Renal pelvis (tissue), 1 donor: ENCODE measurements at regions not wholly inside any gene's neighbourhood (a gene's known extent, or its start where the extent isn't known, plus 50 kb on each side); places are given as distances from the start of the nearest gene placed in this dataset.

Experiments used
- DNase-seq: peaks from one replicate; pipeline ENCODE4 v3.0.0-alpha.2; 2013

GRCh38 chr17:13986855-13987254, 82.4 kb upstream of the COX10 start:
- DNase-seq: no peak

DNA sequence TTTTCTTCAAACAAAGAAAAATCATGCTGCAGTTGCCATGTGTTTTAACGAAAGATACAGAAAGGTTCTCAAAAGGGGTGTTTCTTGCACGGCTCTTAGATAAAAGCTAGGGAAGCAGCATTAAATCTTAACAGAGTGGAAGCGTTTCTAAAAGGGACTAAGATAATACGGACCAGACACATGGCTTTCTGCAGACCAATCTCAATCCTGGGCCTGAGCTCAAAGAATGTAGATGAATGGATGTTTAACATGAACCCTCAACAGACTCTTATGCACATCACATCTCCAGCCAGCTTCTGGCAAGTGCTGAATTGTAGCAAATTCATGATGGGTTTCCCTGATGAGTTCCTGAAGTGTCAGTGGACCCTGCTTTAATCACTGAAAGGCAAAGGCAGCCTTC, 80.2 kb upstream of the COX10 start:
- DNase-seq: no peak

- DNase-seq: no peak
Measured at GRCh38 chr17:13993106-13993505, 76.2 kb upstream of the COX10 start.

GRCh38 chr17:13994050-13994449, 75.3 kb upstream of the COX10 start:
- DNase-seq: no peak

DNA sequence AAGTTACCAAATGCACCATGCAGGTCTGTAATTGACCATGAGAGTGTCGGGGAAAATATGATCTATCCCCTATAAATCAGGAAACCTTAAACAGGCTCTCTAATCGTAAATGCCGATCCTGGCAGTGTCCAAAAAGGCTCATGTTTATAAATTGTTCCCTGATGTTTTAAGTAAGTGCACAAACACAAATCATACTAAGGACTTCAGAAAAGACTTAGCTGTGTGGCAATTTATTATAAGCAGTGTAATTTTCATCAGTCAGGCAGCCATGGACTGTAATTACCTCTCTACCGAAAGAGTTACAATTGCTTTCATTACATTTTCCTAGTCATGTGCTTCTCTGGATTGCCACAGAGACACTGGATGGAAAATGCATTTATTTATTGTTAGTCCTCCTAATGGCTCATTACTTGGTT, 73.4 kb upstream of the COX10 start:
- DNase-seq: no peak

GRCh38 chr17:13996276-13996675, 73.0 kb upstream of the COX10 start:
- DNase-seq: peak; percentile 52

- peak; percentile 31 for DNase-seq
Measured at GRCh38 chr17:13996748-13997147, 72.6 kb upstream of the COX10 start.

- no peak for DNase-seq
Measured at GRCh38 chr17:14004927-14005620, 64.2 kb upstream of the COX10 start.

- no peak for DNase-seq
Measured at GRCh38 chr17:14006249-14006942, 62.9 kb upstream of the COX10 start.

GRCh38 chr17:14007951-14008350, 61.4 kb upstream of the COX10 start:
- DNase-seq: no peak

DNA sequence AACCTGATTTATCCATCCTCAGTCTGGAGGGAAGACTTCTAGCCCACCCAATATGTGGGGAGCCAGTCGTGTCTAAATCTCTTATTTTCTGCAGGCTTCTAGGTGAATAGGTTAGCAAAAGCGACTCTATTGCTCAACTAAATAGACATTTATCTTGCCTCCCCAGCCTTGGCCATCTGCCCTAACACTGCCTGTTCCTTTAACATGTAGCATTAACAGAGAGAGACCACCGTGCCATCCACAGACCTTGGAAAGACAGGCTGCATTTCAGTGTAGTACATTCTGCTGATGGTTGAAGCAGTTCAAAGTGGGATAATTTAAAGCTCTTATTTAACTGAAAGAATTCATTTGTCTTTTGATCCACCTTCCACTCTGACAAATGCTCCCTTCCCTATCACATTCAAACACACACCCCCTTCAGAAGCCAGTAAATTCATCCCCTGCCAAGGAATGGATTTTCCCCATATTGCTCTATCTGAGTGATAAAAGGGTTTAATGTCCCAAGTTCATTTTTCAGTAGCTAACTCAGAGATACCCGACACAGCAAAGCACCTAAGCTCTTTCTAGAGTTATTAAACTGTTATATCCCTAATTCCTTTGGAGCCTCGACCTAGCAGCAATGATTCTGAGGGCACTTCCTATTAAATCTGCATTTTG, 58.1 kb upstream of the COX10 start:
- no peak for DNase-seq

- no peak for DNase-seq
Measured at GRCh38 chr17:14011740-14012405, 57.4 kb upstream of the COX10 start.

DNA sequence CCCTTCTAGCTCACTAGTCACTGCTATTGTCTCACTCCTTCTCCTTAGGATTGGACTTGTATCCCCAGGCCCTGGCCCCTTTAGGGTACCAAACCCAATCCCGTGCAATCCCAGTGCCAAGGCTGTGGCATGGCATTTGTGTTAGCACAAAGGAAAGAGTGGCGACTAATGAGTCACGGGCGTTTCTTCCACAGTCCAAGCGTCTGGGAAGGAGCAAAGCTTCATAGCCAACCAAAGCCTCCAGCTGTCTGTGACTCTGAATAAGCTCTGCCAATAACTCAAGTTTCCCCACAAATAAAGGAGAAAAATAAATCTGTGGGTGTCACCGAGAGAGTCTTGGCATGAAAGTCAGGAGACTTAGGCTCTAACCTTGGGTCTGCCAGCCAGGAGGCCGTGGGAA, 54.6 kb upstream of the COX10 start:
- no peak for DNase-seq

- DNase-seq: no peak
Measured at GRCh38 chr17:14015271-14015670, 54.0 kb upstream of the COX10 start.

DNA sequence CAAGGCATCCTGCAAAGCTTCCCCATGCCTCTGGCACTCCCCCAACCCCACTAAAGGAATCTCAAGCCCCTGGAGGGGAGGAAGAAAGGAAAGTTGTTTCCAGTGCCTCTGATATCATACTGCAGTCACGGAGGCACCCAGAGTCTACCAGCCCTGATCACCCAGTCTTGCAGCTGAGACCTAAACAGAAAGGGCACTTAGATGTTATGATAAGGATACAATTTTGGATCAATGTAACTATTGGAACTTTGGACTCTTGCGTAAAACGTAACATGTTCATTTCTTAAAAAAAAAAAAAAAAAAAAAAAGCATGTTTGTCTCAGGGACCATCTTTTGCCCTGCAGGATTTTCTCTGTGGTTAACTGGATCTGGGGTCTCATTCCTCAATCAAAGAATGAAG, 52.4 kb upstream of the COX10 start:
- DNase-seq: no peak

DNA sequence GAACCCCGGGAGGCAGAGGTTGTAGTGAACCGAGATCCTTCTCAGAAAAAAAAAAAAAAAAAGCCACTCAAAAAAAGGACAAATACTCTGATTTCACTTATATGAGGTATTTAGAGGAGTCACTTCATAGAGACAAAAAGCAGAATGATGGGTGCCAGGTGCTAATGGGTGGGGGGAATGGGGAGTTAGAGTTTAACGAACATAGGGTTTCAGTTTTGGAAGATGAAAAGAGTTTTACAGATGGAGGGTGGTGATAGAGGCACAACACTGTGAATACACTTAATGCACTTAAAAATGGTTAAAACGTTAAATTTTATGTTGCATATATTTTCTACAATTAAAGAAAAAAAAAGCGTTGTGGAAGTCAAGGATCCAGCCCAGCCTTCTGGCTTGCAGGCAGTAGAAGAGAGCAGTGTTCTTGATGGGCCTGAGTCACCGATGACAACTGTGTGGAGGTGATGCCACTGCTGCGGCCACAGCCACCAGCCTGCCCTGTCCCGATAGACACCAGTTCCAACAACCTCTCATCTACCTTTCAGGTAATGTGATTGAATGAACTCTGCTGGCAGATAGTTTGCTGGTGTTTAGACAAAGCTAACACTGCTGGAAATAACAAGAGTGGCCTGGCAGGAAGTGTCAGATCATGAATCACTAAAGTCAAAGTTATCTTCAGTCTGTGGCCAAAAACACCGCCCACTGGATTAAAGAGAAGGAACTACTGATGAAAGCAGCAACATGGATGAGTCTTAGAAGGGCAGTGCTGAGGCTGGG, 49.9 kb upstream of the COX10 start:
- DNase-seq: no peak
